ENCODE measurements at regions not wholly inside any gene's neighbourhood (a gene's known extent, or its start where the extent isn't known, plus 50 kb on each side); places are given as distances from the start of the nearest gene placed in this dataset.

- no TSS peak for BruUV-seq (replicated peaks)
- H3K27ac ChIP-seq (ENCODE audit: extremely low read length, insufficient read depth, low read length), result no peak overlapping the region
- DNase-seq (ENCODE audit: low spot score) (peak; percentile 53), FAIRE-seq (peak; percentile 32), ATAC-seq (peak; percentile 100)
- H3K9ac ChIP-seq (ENCODE audit: insufficient read depth, low read depth, low read length), result no peak overlapping the region
- H3K79me2 ChIP-seq (ENCODE audit: insufficient read depth, low read length), result no peaks in the 10 kb centered on the region
- in situ Hi-C loops (cut with HindIII; ENCODE audit: extremely low pct_ligation_motif_present, low pct_unique_long_range_greater_than_20kb), result no loop called here
- H3K4me3 ChIP-seq (replicated peaks in 1 of 3; ENCODE audit: insufficient read depth in 1 of 3, low read depth in 2 of 3, low read length in 3 of 3), result no peak overlapping the region
- POLR2A ChIA-PET, result no interaction called here
- H4K20me1 ChIP-seq (ENCODE audit: insufficient read depth, low read length), result no peaks in the 10 kb centered on the region
- 25% methylated on average over 7 of the region's 7 CpGs for WGBS (ENCODE audit: low lambda C conversion rate)
- H3K36me3 ChIP-seq (replicated peaks in 1 of 2; ENCODE audit: control insufficient read depth in 1 of 2, insufficient read depth in 2 of 2, low read length in 2 of 2), result no peaks in the 10 kb centered on the region
- H2AFZ ChIP-seq (ENCODE audit: low read length), result no peak overlapping the region
- CTCF ChIA-PET (ENCODE audit: low intra/inter-chr PET ratio, low total read pairs), result no interaction called here
- H3K27me3 ChIP-seq (ENCODE audit: control insufficient read depth in 1 of 2, insufficient read depth in 2 of 2, low read length in 2 of 2), result no peaks in the 10 kb centered on the region; a peak in 1 of 5 replicates
- peaks cover 11% of the 10 kb centered on the region for H3K4me1 ChIP-seq (ENCODE audit: insufficient read depth, low read length)
- intact Hi-C loops (cut with micrococcal nuclease; ENCODE audit: unreplicated experiment), result no loop called here
- H3K9me3 ChIP-seq (ENCODE audit: low read length), result no peaks in the 10 kb centered on the region
- H3K4me2 ChIP-seq (ENCODE audit: low read depth, low read length), result peak overlapping the region; percentile 21; the same call in 1 of the 2 replicates
- TF ChIP-seq ELF1 (CRISPR knock-in tag; IDR thresholded peaks at IDR 0.05) (no peak), SRF (IDR thresholded peaks at IDR 0.05; ENCODE audit: low read depth, low read length) (no peak), ZNF329 (CRISPR knock-in tag; IDR thresholded peaks at IDR 0.05; ENCODE audit: low read depth) (no peak), ATRX (CRISPR knock-in tag; IDR thresholded peaks at IDR 0.05; ENCODE audit: borderline replicate concordance) (no peak), MLX (CRISPR knock-in tag; IDR thresholded peaks at IDR 0.05) (no peak), FOXP4 (CRISPR knock-in tag; IDR thresholded peaks at IDR 0.05) (0 out of 2 replicates have a peak, but pooled peaks have one; percentile 28), NFIB (CRISPR knock-in tag; IDR thresholded peaks at IDR 0.05; ENCODE audit: borderline replicate concordance) (no peak), MED13 (CRISPR knock-in tag; IDR thresholded peaks at IDR 0.05) (no peak), ZNF7 (CRISPR knock-in tag; IDR thresholded peaks at IDR 0.05) (no peak), TSC22D2 (CRISPR knock-in tag; IDR thresholded peaks at IDR 0.05; ENCODE audit: borderline replicate concordance) (no peak), FLYWCH1 (CRISPR knock-in tag; IDR thresholded peaks at IDR 0.05) (no peak), KLF9 (CRISPR knock-in tag; IDR thresholded peaks at IDR 0.05; ENCODE audit: low read depth) (no peak), HNF4A (CRISPR knock-in tag; IDR thresholded peaks at IDR 0.05) (peak; percentile 56), XRCC5 (optimal IDR thresholded peaks at IDR 0.05; ENCODE audit: low read length) (no peak), THAP7 (CRISPR knock-in tag; IDR thresholded peaks at IDR 0.05) (no peak), FOXP1 (IDR thresholded peaks at IDR 0.05) (no peak), FOXP1 (CRISPR knock-in tag; IDR thresholded peaks at IDR 0.05) (peak; percentile 23; the same call in 1 of the 2 replicates), ZNF431 (CRISPR knock-in tag; IDR thresholded peaks at IDR 0.05; ENCODE audit: borderline replicate concordance, low read depth) (no peak), ZNF44 (CRISPR knock-in tag; IDR thresholded peaks at IDR 0.05) (no peak), MAFK (conservative IDR thresholded peaks at IDR 0.05 in 1 of 2, IDR thresholded peaks at IDR 0.05 in 1 of 2; ENCODE audit: low read length in 2 of 2) (peak in 1 of 2 experiments; percentile 26; a peak in 1 of 4 replicates), MAFF (IDR thresholded peaks at IDR 0.05; ENCODE audit: low read depth, low read length) (0 out of 2 replicates have a peak, but pooled peaks have one; percentile 12), HMGXB4 (CRISPR knock-in tag; IDR thresholded peaks at IDR 0.05; ENCODE audit: borderline replicate concordance in 1 of 2, low read depth in 1 of 2) (no peak), ZNF264 (CRISPR knock-in tag; IDR thresholded peaks at IDR 0.05) (no peak)
Measured at GRCh38 chr13:63855457-63856118, 2439.9 kb upstream of the PCDH20 start.
